ENCODE measurements at regions not wholly inside any gene's neighbourhood (a gene's known extent, or its start where the extent isn't known, plus 50 kb on each side); places are given as distances from the start of the nearest gene placed in this dataset.
"Not testable (repeated sequence)": the region's sequence is repeated elsewhere in the genome, so short reads cannot be mapped to it uniquely, and the experiment has no call there.

- no peak for DNase-seq (ENCODE audit: low read depth)
Measured at GRCh38 chr13:50130123-50130946, 115.1 kb downstream of the KCNRG start.

GRCh38 chr13:50131920-50132903, 117.0 kb downstream of the KCNRG start:
- no peak for DNase-seq (ENCODE audit: low read depth)

GRCh38 chr13:50132904-50133357, 117.7 kb downstream of the KCNRG start:
- no peak for DNase-seq (ENCODE audit: low read depth)

- no peak for DNase-seq (ENCODE audit: low read depth)
Measured at GRCh38 chr13:50133358-50133953, 118.2 kb downstream of the KCNRG start.

- no peak for DNase-seq (ENCODE audit: low read depth)
Measured at GRCh38 chr13:50136226-50136625, 121.0 kb downstream of the KCNRG start.

- DNase-seq (ENCODE audit: low read depth), result no peak
Measured at GRCh38 chr13:50136678-50137077, 121.4 kb downstream of the KCNRG start.

- DNase-seq (ENCODE audit: low read depth), result not testable (repeated sequence)
Measured at GRCh38 chr13:50139435-50139934, 124.2 kb downstream of the KCNRG start.

- no peak for DNase-seq (ENCODE audit: low read depth)
Measured at GRCh38 chr13:50140153-50140552, 124.9 kb downstream of the KCNRG start.

GRCh38 chr13:50140581-50141374, 125.5 kb downstream of the KCNRG start:
- DNase-seq (ENCODE audit: low read depth), result no peak

- DNase-seq (ENCODE audit: low read depth), result no peak
Measured at GRCh38 chr13:50141375-50141975, 126.2 kb downstream of the KCNRG start.

- DNase-seq (ENCODE audit: low read depth), result no peak
Measured at GRCh38 chr13:50144246-50145160, 129.3 kb downstream of the KCNRG start.

- no peak for DNase-seq (ENCODE audit: low read depth)
Measured at GRCh38 chr13:50149214-50149613, 134.0 kb downstream of the KCNRG start.

GRCh38 chr13:50149932-50150331, 134.7 kb downstream of the KCNRG start:
- no peak for DNase-seq (ENCODE audit: low read depth)

- DNase-seq (ENCODE audit: low read depth), result no peak
Measured at GRCh38 chr13:50152224-50152623, 137.0 kb downstream of the KCNRG start.

GRCh38 chr13:50152655-50153309, 137.5 kb downstream of the KCNRG start:
- no peak for DNase-seq (ENCODE audit: low read depth)

- DNase-seq (ENCODE audit: low read depth), result no peak
Measured at GRCh38 chr13:50153401-50153800, 138.2 kb downstream of the KCNRG start.

GRCh38 chr13:50153876-50154275, 138.6 kb downstream of the KCNRG start:
- no peak for DNase-seq (ENCODE audit: low read depth)

- DNase-seq (ENCODE audit: low read depth), result no peak
Measured at GRCh38 chr13:50154697-50155096, 139.5 kb downstream of the KCNRG start.

- DNase-seq (ENCODE audit: low read depth), result no peak
Measured at GRCh38 chr13:50156140-50156539, 140.9 kb downstream of the KCNRG start.
